ENCODE measurements at regions not wholly inside any gene's neighbourhood (a gene's known extent, or its start where the extent isn't known, plus 50 kb on each side); places are given as distances from the start of the nearest gene placed in this dataset.

- FAIRE-seq (no peak), DNase-seq (ENCODE audit: low read depth, low spot score) (peak; percentile 76)
- dilution Hi-C loops (cut with MboI; ENCODE audit: extremely low pct_ligation_motif_present, low sequenced_read_pairs), result no loop called here
Measured at GRCh38 chr9:88794100-88794499, 197.2 kb upstream of the S1PR3 start.

GRCh38 chr9:88796947-88797346 is 194.3 kb upstream of the S1PR3 start:
- DNase-seq (ENCODE audit: low read depth, low spot score) (no peak), FAIRE-seq (no peak)
- H3K79me2 ChIP-seq (ENCODE audit: control insufficient read depth, insufficient read depth, low read length), result no peaks in the 10 kb centered on the region
- H3K4me1 ChIP-seq (ENCODE audit: control insufficient read depth, extremely low read depth, insufficient read depth, low read length), result peaks cover 24% of the 10 kb centered on the region
- ChIA-PET CTCF (no interaction called here), POLR2A (no interaction called here)
- H2AFZ ChIP-seq (ENCODE audit: low read depth, low read length), result no peak overlapping the region
- intact Hi-C loops (cut with micrococcal nuclease) (no loop called here), dilution Hi-C loops (cut with MboI; ENCODE audit: extremely low pct_ligation_motif_present, low sequenced_read_pairs) (no loop called here)
- H3K4me2 ChIP-seq (ENCODE audit: insufficient read depth, low read length), result no peak overlapping the region
- no peaks in the 10 kb centered on the region for H3K36me3 ChIP-seq (ENCODE audit: control insufficient read depth in 2 of 2, extremely low read depth in 1 of 2, insufficient read depth in 2 of 2, low read length in 2 of 2)
- H3K9me1 ChIP-seq (replicated peaks; ENCODE audit: control insufficient read depth, extremely low read depth, insufficient read depth, low read length), result no peaks in the 10 kb centered on the region
- BruUV-seq (replicated peaks), result no TSS peak
- no peak overlapping the region for H3K9ac ChIP-seq (replicated peaks; ENCODE audit: extremely low read depth, insufficient read depth, low read length)
- no peaks in the 10 kb centered on the region for H3K27me3 ChIP-seq (ENCODE audit: control insufficient read depth in 2 of 2, insufficient read depth in 2 of 2, low read length in 2 of 2)
- no peak for TF ChIP-seq EZH2 (IDR thresholded peaks at IDR 0.05; ENCODE audit: borderline replicate concordance, low read depth, low read length, severe bottlenecking)
- TF ChIP-seq CTCF (IDR thresholded peaks at IDR 0.05; ENCODE audit: extremely low read depth in 1 of 2, insufficient read depth in 1 of 2, low read depth in 1 of 2, low read length in 2 of 2), result no peak
- no peak for TF ChIP-seq POLR2A (IDR thresholded peaks at IDR 0.05; ENCODE audit: low read depth, low read length)
- no peak for TF ChIP-seq POLR2AphosphoS5 (IDR thresholded peaks at IDR 0.05; ENCODE audit: insufficient read depth, low read depth, low read length)
- TF ChIP-seq GATA2 (IDR thresholded peaks at IDR 0.05; ENCODE audit: insufficient read depth, insufficient read length, low read depth, low read length), result no peak
- H4K20me1 ChIP-seq (replicated peaks; ENCODE audit: control insufficient read depth, extremely low read depth, insufficient read depth, low read length), result no peaks in the 10 kb centered on the region
- H3K27ac ChIP-seq (ENCODE audit: insufficient read depth, low read depth, low read length), result no peak overlapping the region
- H3K4me3 ChIP-seq (replicated peaks in 1 of 3; ENCODE audit: insufficient read depth in 1 of 3, low read depth in 1 of 3, low read length in 3 of 3), result no peak overlapping the region
- no peaks in the 10 kb centered on the region for H3K9me3 ChIP-seq (replicated peaks; ENCODE audit: control insufficient read depth, insufficient read depth, low read length)

More at GRCh38 chr9:88794100-88794499, 197.2 kb upstream of the S1PR3 start:
- BruUV-seq (replicated peaks), result no TSS peak
- no peaks in the 10 kb centered on the region for H3K36me3 ChIP-seq (ENCODE audit: control insufficient read depth in 2 of 2, extremely low read depth in 1 of 2, insufficient read depth in 2 of 2, low read length in 2 of 2)
- no peaks in the 10 kb centered on the region for H3K27me3 ChIP-seq (ENCODE audit: control insufficient read depth in 2 of 2, insufficient read depth in 2 of 2, low read length in 2 of 2)
- H3K79me2 ChIP-seq (ENCODE audit: control insufficient read depth, insufficient read depth, low read length), result no peaks in the 10 kb centered on the region
- H3K4me1 ChIP-seq (ENCODE audit: control insufficient read depth, extremely low read depth, insufficient read depth, low read length), result peaks cover 18% of the 10 kb centered on the region
- no peaks in the 10 kb centered on the region for H3K9me3 ChIP-seq (replicated peaks; ENCODE audit: control insufficient read depth, insufficient read depth, low read length)
- H4K20me1 ChIP-seq (replicated peaks; ENCODE audit: control insufficient read depth, extremely low read depth, insufficient read depth, low read length), result no peaks in the 10 kb centered on the region
- H2AFZ ChIP-seq (ENCODE audit: low read depth, low read length), result peak overlapping the region; percentile 53
- ChIA-PET POLR2A (no interaction called here), CTCF (interaction anchor here (1.0 to 1.7 kb wide), 3 partner anchors 10 to 35 kb away, joined by 3 to 8 read pairs (median 3); no protein-coding TSS in a partner anchor)
- H3K9ac ChIP-seq (replicated peaks; ENCODE audit: extremely low read depth, insufficient read depth, low read length), result no peak overlapping the region
- H3K9me1 ChIP-seq (replicated peaks; ENCODE audit: control insufficient read depth, extremely low read depth, insufficient read depth, low read length), result no peaks in the 10 kb centered on the region
- intact Hi-C loops (cut with micrococcal nuclease), result loop anchor here (1.0 to 2.0 kb wide), 2 partner anchors 16 to 77 kb away; no protein-coding TSS in a partner anchor
- H3K4me2 ChIP-seq (ENCODE audit: insufficient read depth, low read length), result peak overlapping the region; percentile 54
- TF ChIP-seq MAX (IDR thresholded peaks at IDR 0.05; ENCODE audit: insufficient read depth, insufficient read length), result no peak
- no peak for TF ChIP-seq POLR2AphosphoS5 (IDR thresholded peaks at IDR 0.05; ENCODE audit: insufficient read depth, low read depth, low read length)
- TF ChIP-seq FOS (IDR thresholded peaks at IDR 0.05; ENCODE audit: borderline replicate concordance, insufficient read depth, low read length), result no peak
- TF ChIP-seq GATA2 (IDR thresholded peaks at IDR 0.05; ENCODE audit: insufficient read depth, insufficient read length, low read depth, low read length), result no peak
- TF ChIP-seq EZH2 (IDR thresholded peaks at IDR 0.05; ENCODE audit: borderline replicate concordance, low read depth, low read length, severe bottlenecking), result no peak
- TF ChIP-seq MYC (IDR thresholded peaks at IDR 0.05; ENCODE audit: low read depth, low read length), result no peak
- no peak overlapping the region for H3K27ac ChIP-seq (ENCODE audit: insufficient read depth, low read depth, low read length)
- H3K4me3 ChIP-seq (replicated peaks in 1 of 3; ENCODE audit: insufficient read depth in 1 of 3, low read depth in 1 of 3, low read length in 3 of 3), result no peak overlapping the region

Data from endothelial cell of umbilical vein (primary cell).